K562 (cell line): ENCODE measurements at regions not wholly inside any gene's neighbourhood (a gene's known extent, or its start where the extent isn't known, plus 50 kb on each side); places are given as distances from the start of the nearest gene placed in this dataset.

Experiments
- ATAC-seq: fragments of 200-7000 bp; cut with Tn5 transposase; 3 replicates; pipeline ENCODE4 v1.9.1; 2020; ENCODE audit warnings: moderate library complexity
- BruUV-seq: library from RNA; stranded (reverse); fragments of 400-500 nt; replicated peaks from 2 replicates; lab custom pipeline; 2021; lab: Mats Ljungman, UMichigan
- CTCF ChIA-PET: fragments of 300-600 bp; formaldehyde crosslinking; extraction: SDS; loops from one replicate; lab custom pipeline; 2021; ENCODE audit warnings: low intra/inter-chr PET ratio; lab: Yijun Ruan, JAX
- POLR2A ChIA-PET: fragments of 300-600, 350-650 bp; sonication (Branson Sonifier 250); formaldehyde crosslinking; extraction: SDS; loops from one replicate; lab custom pipeline; 2021; ENCODE audit warnings: antibody characterized with exemption, inconsistent platforms; lab: Yijun Ruan, JAX
- DNase-seq, 4 experiments: peaks; one replicate each; pipeline versions ENCODE4 v3.0.0 to v3.0.0-alpha.2; 2011 to 2018; ENCODE audit warnings: low spot score in 3 of 4, mixed read lengths in 3 of 4; ENCODE audit errors: extremely low read depth in 1 of 4
- FAIRE-seq: peaks from 2 replicates; lab custom pipeline; 2011; peaks lifted over from hg19 to GRCh38; lab: Jason Lieb, UNC
- H2AFZ ChIP-seq: 2 replicates; pipeline ENCODE4 v1.6.0; 2011; ENCODE audit warnings: low read depth, low read length, control low read depth, inconsistent platforms
- H3K27ac ChIP-seq: fragments of 200-600 bp; 3 replicates; pipeline ENCODE4 v1.8.0; 2011; ENCODE audit warnings: low read depth, mild to moderate bottlenecking, control low read depth, inconsistent platforms, low read length, moderate library complexity, mixed read lengths; ENCODE audit errors: extremely low read depth
- H3K27me3 ChIP-seq, 2 experiments: fragments of 300-600 bp in 1 of 2; 2 replicates in 1 of 2; 3 replicates in 1 of 2; pipeline versions ENCODE4 v1.6.0 to v1.8.0; 2011; ENCODE audit warnings: inconsistent platforms in 2 of 2, low read length in 2 of 2, mild to moderate bottlenecking in 1 of 2, mixed read lengths in 1 of 2, moderate library complexity in 1 of 2; ENCODE audit not compliant: control insufficient read depth in 2 of 2, insufficient read depth in 2 of 2
- H3K36me3 ChIP-seq: fragments of 300-600 bp; 3 replicates; pipeline ENCODE4 v1.8.0; 2011; ENCODE audit warnings: mild to moderate bottlenecking, low read length, inconsistent platforms; ENCODE audit not compliant: control insufficient read depth, insufficient read depth
- H3K4me1 ChIP-seq, 2 experiments: fragments of 200-600 bp in 1 of 2; replicated peaks in 1 of 2; 2 replicates in 1 of 2; 3 replicates in 1 of 2; pipeline versions ENCODE4 v1.5.1 to v1.8.0; 2011; ENCODE audit warnings: inconsistent platforms in 2 of 2, low read length in 2 of 2, mild to moderate bottlenecking in 1 of 2, mixed read lengths in 1 of 2, moderate library complexity in 1 of 2; ENCODE audit not compliant: control insufficient read depth in 2 of 2, insufficient read depth in 2 of 2
- H3K4me2 ChIP-seq: 2 replicates; pipeline ENCODE4 v1.6.1; 2011; ENCODE audit warnings: low read length, control low read depth, inconsistent platforms, mixed read lengths; ENCODE audit not compliant: insufficient read depth
- H3K4me3 ChIP-seq: fragments of 200-600 bp; sonication (generic), shearing (Covaris generic); 2 replicates; pipeline ENCODE4 v1.5.1; 2016; ENCODE audit warnings: control low read depth, inconsistent platforms
- H3K79me2 ChIP-seq: fragments of 200-600 bp; 3 replicates; pipeline ENCODE4 v1.8.0; 2011; ENCODE audit warnings: low read length, inconsistent platforms; ENCODE audit not compliant: control insufficient read depth, insufficient read depth
- H3K9ac ChIP-seq, 2 experiments: 2 replicates each; pipeline versions ENCODE4 v1.6.0 to v1.6.1; 2011; ENCODE audit warnings: low read depth in 2 of 2, low read length in 2 of 2, control low read depth in 1 of 2, inconsistent platforms in 1 of 2, mild to moderate bottlenecking in 1 of 2, mixed read lengths in 1 of 2; ENCODE audit not compliant: insufficient read depth in 1 of 2
- H3K9me1 ChIP-seq: one replicate; pipeline ENCODE4 v1.6.0; 2011; ENCODE audit warnings: inconsistent platforms, mild to moderate bottlenecking, low read length, moderate library complexity; ENCODE audit not compliant: control insufficient read depth, insufficient read depth
- H3K9me3 ChIP-seq: replicated peaks from 2 replicates; pipeline ENCODE4 v1.5.1; 2011; ENCODE audit warnings: low read depth, low read length, inconsistent platforms; ENCODE audit not compliant: control insufficient read depth, insufficient read depth
- H4K20me1 ChIP-seq: replicated peaks from 2 replicates; pipeline ENCODE4 v1.6.1; 2011; ENCODE audit warnings: low read length, inconsistent platforms, mixed read lengths; ENCODE audit not compliant: control insufficient read depth, insufficient read depth
- CBX5 ChIP-seq: IDR thresholded peaks from 2 replicates; pipeline ENCODE4 v1.6.1; 2014; ENCODE audit warnings: low read depth, borderline replicate concordance
- CTCF ChIP-seq, 3 experiments: IDR thresholded peaks in 2 of 3; conservative IDR thresholded peaks in 1 of 3; 2 replicates each; pipeline ENCODE4 v1.5.1; 2011 to 2012; ENCODE audit warnings: low read length in 3 of 3, mild to moderate bottlenecking in 3 of 3, control low read depth in 2 of 3, improper control_type of control experiment in 1 of 3, inconsistent platforms in 1 of 3, low read depth in 1 of 3, mixed read lengths in 1 of 3, moderate library complexity in 1 of 3; ENCODE audit not compliant: insufficient read depth in 2 of 3
- RAD21 ChIP-seq, 2 experiments: fragments of 250-450 bp in 1 of 2; fragments of 450-650 bp in 1 of 2; sonication (Bioruptor Pico) in 1 of 2; formaldehyde crosslinking in 1 of 2; IDR thresholded peaks in 1 of 2; conservative IDR thresholded peaks in 1 of 2; 2 replicates each; pipeline versions ENCODE4 v1.4.0 to v1.8.0; 2020 to 2022; ENCODE audit warnings: mild to moderate bottlenecking in 2 of 2, moderate library complexity in 1 of 2
- WGBS: fragments of 100-300 bp; shearing (Covaris generic); methylation state at CpG from one replicate; pipeline ENCODE4 v1.1.6; 2016; ENCODE audit warnings: low coverage, mixed read lengths; ENCODE audit not compliant: insufficient coverage; ENCODE audit errors: missing lambda C conversion rate; 5-methylcytosine and 5-hydroxymethylcytosine counted together
- in situ Hi-C: fragments of 300-500 bp; cut with MboI; formaldehyde crosslinking; loops from 4 replicates; pipeline ENCODE4 v1.15.0; 2018; ENCODE audit warnings: inconsistent platforms, mixed read lengths
- intact Hi-C: fragments of 100-400 bp; cut with micrococcal nuclease; formaldehyde crosslinking; loops from 2 replicates; pipeline ENCODE4 v1.14.2; 2022

GRCh38 chr6:21360336-21360735 lies 233.2 kb upstream of the SOX4 start:
- Histone ChIP-seq H3K4me1 (no peaks in the 10 kb centered on the region), H2AFZ (no peak overlapping the region), H3K36me3 (no peaks in the 10 kb centered on the region), H3K9me3 (no peaks in the 10 kb centered on the region), H3K27ac (no peak overlapping the region), H3K9me1 (no peaks in the 10 kb centered on the region), H3K79me2 (no peaks in the 10 kb centered on the region), H4K20me1 (no peaks in the 10 kb centered on the region), H3K27me3 (peaks cover 6 to 36% of the 10 kb centered on the region in 2 experiments; a peak in 3 of 5 replicates), H3K4me3 (no peak overlapping the region), H3K9ac (no peak overlapping the region), H3K4me2 (no peak overlapping the region)
- intact Hi-C loops (no loop called here), in situ Hi-C loops (no loop called here)
- FAIRE-seq = no peak
- WGBS = 2% methylated on average over 6 of the region's 6 CpGs
- no TSS peak for BruUV-seq
- peak; percentile 67 for ATAC-seq
- DNase-seq = peak in 1 of 4 experiments; percentile 17
- CTCF ChIA-PET = no interaction called here
- TF ChIP-seq RAD21 (CRISPR knock-in tag; conservative IDR thresholded peaks at IDR 0.05 in 1 of 2, IDR thresholded peaks at IDR 0.05 in 1 of 2) (peak; percentile 6 to 31; a peak in 1 of 4 replicates), CTCF (IDR thresholded peaks at IDR 0.05 in 2 of 3, conservative IDR thresholded peaks at IDR 0.05 in 1 of 3; ENCODE audit: insufficient read depth in 2 of 3, low read depth in 1 of 3, low read length in 3 of 3) (0 out of 6 replicates have a peak, but pooled peaks of 2 of the 3 experiments have one; percentile 21 to 22), CBX5 (no peak)
- POLR2A ChIA-PET = interaction anchor here (0.6 to 1.8 kb wide), 3 partner anchors 43 to 1070 kb away, joined by 3 to 4 read pairs (median 3); no protein-coding TSS in a partner anchor
